MM.1S (cell line): ENCODE measurements at regions not wholly inside any gene's neighbourhood (a gene's known extent, or its start where the extent isn't known, plus 50 kb on each side); places are given as distances from the start of the nearest gene placed in this dataset.

Experiments used
- CTCF ChIP-seq: fragments of 300-600 bp; sonication (generic); IDR thresholded peaks from 2 replicates; pipeline ENCODE4 v1.5.1; 2016; ENCODE audit warnings: antibody characterized with exemption, low read length, mixed read lengths
- EZH2 ChIP-seq: fragments of 300-600 bp; sonication (generic); optimal IDR thresholded peaks from 2 replicates; pipeline ENCODE3; 2017; ENCODE audit warnings: low read depth, mild to moderate bottlenecking, antibody characterized with exemption, low read length, mixed read lengths

GRCh38 chr20:19922716-19923115 is 94.4 kb upstream of the NAA20 start:
- TF ChIP-seq CTCF = no peak
- no peak for TF ChIP-seq EZH2
